Epidermal melanocyte (primary cell): ENCODE measurements at regions not wholly inside any gene's neighbourhood (a gene's known extent, or its start where the extent isn't known, plus 50 kb on each side); places are given as distances from the start of the nearest gene placed in this dataset.
"Not testable (repeated sequence)": the region's sequence is repeated elsewhere in the genome, so short reads cannot be mapped to it uniquely, and the experiment has no call there.

Experiments used
- DNase-seq: peaks from one replicate; pipeline ENCODE4 v3.0.0; 2011; ENCODE audit warnings: low spot score; ENCODE audit not compliant: insufficient read length

GRCh38 chr2:75920859-75921551 is 210.3 kb upstream of the GCFC2 start:
- DNase-seq = no peak

DNA sequence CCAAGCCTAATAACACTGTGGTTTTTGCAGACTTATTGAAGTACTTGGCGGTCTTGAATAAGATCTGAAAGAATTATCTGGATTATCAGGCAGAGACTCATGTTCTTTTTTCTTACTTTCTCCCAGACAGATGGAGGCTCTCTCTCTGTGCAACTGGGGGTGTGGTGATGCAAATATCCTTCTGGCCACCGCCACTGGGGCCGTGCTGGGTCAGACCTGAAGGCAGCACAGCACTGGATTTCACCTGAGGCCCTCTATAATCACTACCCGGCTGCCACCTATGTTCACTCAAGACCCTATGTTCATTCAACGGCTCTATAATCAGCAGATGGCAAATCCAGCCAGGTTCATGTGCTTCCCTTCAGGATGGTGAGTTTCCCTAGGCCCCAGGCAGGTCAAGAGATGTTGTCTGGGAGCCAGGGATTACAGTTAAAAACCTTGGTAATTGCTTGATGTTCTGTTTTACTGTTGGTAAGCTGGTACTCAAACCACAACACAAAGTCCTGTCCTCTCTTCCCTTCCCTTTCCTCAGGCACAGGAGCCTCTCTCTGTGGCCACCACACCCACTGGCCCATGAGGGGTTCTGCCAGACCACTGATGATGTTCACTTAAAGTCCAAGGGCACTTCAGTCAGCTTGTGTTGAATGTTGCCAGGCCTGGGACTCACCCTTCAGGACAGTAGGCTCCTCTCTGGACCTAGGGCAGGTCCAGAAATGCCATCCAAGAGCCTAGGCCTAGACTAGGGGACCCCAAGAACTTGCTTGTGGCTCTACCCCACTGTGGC is 205.3 kb upstream of the GCFC2 start:
- no peak for DNase-seq

GRCh38 chr2:75896779-75897366 is 186.2 kb upstream of the GCFC2 start:
- peak; percentile 22 for DNase-seq

DNA sequence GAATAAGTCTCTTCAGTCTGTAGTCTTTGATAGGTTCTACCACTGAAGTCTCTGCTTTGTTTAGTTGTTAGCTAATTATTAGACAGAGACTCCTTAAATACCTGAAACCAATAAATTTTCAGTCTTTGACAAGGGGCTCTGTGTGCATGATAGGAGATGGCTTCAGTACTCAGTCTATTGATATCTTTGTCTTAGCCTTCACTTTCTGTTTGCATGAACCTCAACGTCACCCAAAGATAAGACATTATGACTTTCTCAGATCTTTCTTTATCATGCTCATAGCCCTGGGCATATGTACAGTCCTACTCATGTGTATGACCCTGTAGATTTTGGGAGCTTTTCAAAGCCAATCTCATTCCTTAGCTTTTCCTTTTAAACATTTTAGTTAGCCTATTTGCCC is 183.5 kb upstream of the GCFC2 start:
- DNase-seq = no peak

GRCh38 chr2:75892490-75892889 is 181.8 kb upstream of the GCFC2 start:
- no peak for DNase-seq

GRCh38 chr2:75882530-75882929 is 171.8 kb upstream of the GCFC2 start:
- DNase-seq = no peak

- DNase-seq = not testable (repeated sequence)
These were observed 164.9 kb upstream of the GCFC2 start for GRCh38 chr2:75875606-75876005.

GRCh38 chr2:75871762-75872614 is 161.3 kb upstream of the GCFC2 start:
- not testable (repeated sequence) for DNase-seq

DNA sequence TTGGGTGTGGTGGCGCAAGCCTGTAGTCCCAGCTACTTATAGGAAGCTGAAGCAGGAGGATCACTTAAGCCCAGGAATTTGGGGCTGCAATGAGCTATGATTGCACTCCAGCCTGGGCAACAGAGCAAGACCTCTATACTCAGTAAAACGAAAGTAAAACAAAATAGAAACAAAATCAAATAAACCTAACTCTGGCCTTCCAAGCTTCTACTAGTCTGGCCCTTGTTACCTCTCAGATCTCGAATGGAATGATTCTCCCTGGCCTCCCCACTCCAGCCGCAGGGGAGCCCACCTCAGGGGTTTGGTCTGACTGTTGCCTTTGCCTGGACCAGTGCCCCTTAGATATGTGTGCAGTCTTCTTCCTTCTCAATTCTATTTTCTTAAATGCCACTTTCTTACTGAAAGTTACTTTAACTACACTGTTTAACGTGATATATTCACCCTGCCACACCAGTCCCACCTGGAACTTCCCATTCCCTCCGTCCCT is 160.0 kb upstream of the GCFC2 start:
- DNase-seq = no peak

- DNase-seq = no peak
These were observed 159.4 kb upstream of the GCFC2 start for GRCh38 chr2:75870133-75870532.

GRCh38 chr2:75865702-75866101 is 155.0 kb upstream of the GCFC2 start:
- no peak for DNase-seq

DNA sequence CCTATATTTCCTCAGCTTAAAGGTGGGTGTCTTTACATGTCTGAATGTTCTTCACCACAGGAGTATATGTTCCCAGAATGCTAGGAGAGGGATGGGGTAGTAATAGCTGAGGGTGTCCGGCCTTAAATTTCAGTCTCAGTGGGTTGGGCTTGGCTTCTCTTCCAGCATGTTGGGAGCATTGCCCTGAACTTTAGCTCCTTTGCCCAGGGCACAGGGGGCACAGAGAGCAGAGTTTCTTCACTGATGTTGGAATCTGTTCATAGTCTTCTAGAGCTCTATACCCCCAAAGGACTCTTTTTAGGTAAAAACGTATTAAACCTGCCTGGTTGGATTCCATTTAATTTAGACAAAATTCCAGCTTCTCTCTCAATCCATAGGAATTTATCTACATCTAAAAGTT is 154.4 kb upstream of the GCFC2 start:
- DNase-seq = no peak

GRCh38 chr2:75862547-75862946 is 151.8 kb upstream of the GCFC2 start:
- no peak for DNase-seq

- DNase-seq = no peak
These were observed 142.7 kb upstream of the GCFC2 start for GRCh38 chr2:75853436-75853835.

DNA sequence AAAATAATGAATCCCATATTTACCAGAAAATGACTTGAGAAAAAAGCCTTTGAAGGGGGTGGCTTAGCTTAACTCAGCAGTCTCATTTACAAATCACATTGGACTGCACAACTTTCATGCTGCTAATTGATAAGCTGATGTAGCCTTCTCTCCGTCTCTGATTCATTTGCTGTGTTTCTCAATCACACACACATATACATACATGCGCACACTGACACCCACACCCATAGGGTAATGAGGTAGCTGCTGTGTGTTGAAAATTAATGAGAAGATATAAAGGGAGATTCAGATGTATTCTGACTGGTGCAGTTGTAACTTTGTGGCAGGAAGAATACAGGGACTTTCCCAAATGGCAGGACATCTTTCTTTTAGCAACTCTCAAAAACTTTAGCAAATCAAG is 141.9 kb upstream of the GCFC2 start:
- no peak for DNase-seq

- DNase-seq = no peak
These were observed 136.0 kb upstream of the GCFC2 start for GRCh38 chr2:75846683-75847190.

DNA sequence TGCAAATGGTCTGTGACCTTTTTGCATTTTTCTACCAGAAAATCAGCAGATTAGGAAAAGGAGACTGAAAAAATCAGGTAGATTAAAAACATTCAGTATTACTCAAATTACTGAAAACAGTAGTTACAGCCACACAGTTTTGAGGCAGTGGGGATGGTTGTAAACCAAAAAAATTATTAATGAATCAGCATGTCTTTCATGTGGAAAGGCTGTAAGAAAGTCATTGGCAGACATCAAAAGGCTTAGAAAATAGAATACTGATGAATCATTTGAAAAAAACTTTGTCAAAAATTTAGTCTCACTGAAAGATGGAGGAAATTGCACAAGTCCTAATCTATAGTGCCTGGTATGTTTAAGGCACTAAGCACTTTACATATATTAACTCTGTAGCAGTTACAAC is 133.9 kb upstream of the GCFC2 start:
- no peak for DNase-seq

DNA sequence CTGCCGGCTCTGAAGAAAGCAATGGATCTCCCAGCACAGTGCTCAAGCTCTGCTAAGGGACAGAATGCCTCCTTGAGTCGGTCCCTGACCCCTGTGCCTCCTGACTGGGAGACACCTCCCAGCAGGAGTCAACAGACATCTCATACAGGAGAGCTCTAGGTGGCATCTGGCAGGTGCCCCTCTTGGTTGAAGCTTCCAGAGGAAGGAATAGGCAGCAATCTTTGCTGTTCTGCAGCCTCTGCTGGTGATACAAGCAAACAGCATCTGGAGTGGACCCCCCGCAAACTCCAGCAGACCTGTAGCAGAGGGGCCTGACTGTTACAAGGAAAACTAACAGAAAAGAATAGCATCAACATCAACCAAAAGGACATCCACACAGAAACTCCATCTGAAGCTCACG is 123.9 kb upstream of the GCFC2 start:
- not testable (repeated sequence) for DNase-seq

GRCh38 chr2:75833386-75833785 is 122.7 kb upstream of the GCFC2 start:
- DNase-seq = no peak

- DNase-seq = no peak
These were observed 118.1 kb upstream of the GCFC2 start for GRCh38 chr2:75828826-75829225.

DNA sequence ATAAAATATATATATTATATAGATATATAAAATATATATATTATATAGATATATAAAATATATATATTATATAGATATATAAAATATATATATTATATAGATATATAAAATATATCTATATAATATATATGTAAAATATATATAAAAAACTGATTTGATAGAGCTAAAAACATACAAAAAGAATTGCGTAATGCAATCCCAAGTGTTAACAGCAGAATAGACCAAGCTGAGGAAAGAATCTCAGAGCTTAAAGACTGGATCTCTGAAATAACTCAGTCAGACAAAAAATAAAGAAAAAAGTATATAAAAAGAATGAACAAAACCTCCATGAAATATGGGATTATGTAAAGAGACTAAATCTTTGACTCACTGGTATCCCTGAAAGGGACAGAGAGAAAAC is 112.8 kb upstream of the GCFC2 start:
- not testable (repeated sequence) for DNase-seq
